ENCODE measurements at regions not wholly inside any gene's neighbourhood (a gene's known extent, or its start where the extent isn't known, plus 50 kb on each side); places are given as distances from the start of the nearest gene placed in this dataset.

DNA sequence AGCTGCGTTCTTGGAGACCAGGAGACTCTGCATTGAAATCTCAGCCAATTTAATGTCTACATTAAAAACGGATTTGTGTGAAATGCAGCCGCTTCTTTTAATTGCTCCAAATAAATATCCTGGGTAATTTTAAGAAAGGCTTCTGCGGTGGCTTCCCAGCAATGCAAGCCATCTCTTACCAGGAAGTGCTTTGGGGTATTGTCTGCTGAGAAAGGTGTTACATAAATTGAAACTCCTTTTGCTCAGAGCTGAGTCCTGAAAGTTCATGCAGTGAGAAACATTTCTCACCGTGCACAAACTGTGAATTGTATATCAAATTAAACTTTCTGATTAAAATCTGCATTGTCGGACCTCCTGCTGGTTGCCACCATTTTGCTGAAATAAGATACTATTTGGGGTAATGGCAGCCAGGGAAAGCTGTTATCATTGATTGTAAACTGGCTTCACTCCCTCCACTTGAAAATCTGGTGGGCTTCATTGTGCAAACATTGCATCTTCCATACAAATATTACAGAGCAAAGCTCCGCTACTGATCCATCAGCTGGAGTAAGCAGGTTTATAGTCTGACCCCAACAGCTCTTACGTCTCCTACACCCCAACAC is 59.5 kb downstream of the ZIC5 start:
- Histone ChIP-seq H3K4me1 (ENCODE audit: low read length) (peaks cover 10% of the 10 kb centered on the region), H4K20me1 (ENCODE audit: insufficient read depth, low read length) (no peaks in the 10 kb centered on the region), H3K4me2 (ENCODE audit: low read length) (no peak overlapping the region)

DNA sequence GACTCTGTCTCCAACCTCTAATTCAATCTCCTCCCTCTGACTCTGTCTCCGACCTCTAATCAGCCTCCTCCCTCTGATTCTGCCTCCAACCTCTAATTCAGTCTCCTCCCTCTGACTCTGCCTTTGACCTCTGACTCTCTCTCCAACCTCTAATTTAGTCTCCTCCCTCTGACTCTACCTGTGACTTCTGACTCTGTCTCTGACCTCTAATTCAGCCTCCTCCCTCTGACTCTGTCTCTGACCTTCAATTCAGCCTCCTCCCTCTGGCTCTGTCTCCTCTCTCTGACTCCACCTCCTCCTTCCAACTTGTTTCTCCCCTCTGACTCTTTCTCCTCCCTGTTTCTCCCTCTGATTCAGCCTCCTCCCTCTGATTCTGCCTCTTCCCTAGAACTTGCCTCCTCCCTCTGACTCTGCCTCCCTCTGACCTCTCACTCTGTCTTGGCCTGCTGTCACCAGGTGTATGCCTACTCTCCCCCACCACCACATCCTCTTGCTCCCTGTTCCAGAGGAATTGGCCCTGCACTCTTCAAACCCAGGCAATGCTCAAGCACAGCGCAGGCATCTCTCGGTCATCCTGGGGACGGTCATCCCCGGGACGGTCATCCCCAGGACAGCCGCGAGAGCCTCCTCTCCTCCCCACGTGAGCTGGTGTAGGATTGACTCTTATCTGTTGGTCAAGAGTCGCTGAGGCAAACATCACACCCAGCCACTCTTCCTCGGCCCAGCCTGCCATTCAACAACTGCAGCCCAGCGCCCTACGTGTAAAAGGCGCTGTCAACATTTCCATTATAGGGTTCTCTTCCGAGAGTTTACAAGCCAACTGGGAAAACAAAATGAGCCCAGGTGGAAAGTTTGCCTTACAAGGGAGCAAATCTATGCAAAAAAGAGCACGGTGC is 60.2 kb downstream of the ZIC5 start:
- no peak overlapping the region for H3K4me2 ChIP-seq (ENCODE audit: low read length)

More for the DNA sequence above, 59.5 kb downstream of the ZIC5 start:
- no peak overlapping the region for H2AFZ ChIP-seq (ENCODE audit: low read depth, low read length)
- TF ChIP-seq, protein P1, sequence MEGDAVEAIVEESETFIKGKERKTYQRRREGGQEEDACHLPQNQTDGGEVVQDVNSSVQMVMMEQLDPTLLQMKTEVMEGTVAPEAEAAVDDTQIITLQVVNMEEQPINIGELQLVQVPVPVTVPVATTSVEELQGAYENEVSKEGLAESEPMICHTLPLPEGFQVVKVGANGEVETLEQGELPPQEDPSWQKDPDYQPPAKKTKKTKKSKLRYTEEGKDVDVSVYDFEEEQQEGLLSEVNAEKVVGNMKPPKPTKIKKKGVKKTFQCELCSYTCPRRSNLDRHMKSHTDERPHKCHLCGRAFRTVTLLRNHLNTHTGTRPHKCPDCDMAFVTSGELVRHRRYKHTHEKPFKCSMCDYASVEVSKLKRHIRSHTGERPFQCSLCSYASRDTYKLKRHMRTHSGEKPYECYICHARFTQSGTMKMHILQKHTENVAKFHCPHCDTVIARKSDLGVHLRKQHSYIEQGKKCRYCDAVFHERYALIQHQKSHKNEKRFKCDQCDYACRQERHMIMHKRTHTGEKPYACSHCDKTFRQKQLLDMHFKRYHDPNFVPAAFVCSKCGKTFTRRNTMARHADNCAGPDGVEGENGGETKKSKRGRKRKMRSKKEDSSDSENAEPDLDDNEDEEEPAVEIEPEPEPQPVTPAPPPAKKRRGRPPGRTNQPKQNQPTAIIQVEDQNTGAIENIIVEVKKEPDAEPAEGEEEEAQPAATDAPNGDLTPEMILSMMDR (IDR thresholded peaks at IDR 0.05; ENCODE audit: low read depth, low read length), result no peak
- H3K27me3 ChIP-seq (ENCODE audit: low read depth, low read length), result peaks cover 43% of the 10 kb centered on the region
- no peak overlapping the region for H3K27ac ChIP-seq (ENCODE audit: low read length)
- H3K36me3 ChIP-seq (replicated peaks; ENCODE audit: low read depth, low read length), result no peaks in the 10 kb centered on the region
- H3K79me2 ChIP-seq (ENCODE audit: low read length), result no peaks in the 10 kb centered on the region
- no peaks in the 10 kb centered on the region for H3K9me3 ChIP-seq (ENCODE audit: insufficient read depth, low read length)
- H3K4me3 ChIP-seq (ENCODE audit: low read length), result no peak overlapping the region
- no peak overlapping the region for H3K9ac ChIP-seq (ENCODE audit: low read length)

DNA sequence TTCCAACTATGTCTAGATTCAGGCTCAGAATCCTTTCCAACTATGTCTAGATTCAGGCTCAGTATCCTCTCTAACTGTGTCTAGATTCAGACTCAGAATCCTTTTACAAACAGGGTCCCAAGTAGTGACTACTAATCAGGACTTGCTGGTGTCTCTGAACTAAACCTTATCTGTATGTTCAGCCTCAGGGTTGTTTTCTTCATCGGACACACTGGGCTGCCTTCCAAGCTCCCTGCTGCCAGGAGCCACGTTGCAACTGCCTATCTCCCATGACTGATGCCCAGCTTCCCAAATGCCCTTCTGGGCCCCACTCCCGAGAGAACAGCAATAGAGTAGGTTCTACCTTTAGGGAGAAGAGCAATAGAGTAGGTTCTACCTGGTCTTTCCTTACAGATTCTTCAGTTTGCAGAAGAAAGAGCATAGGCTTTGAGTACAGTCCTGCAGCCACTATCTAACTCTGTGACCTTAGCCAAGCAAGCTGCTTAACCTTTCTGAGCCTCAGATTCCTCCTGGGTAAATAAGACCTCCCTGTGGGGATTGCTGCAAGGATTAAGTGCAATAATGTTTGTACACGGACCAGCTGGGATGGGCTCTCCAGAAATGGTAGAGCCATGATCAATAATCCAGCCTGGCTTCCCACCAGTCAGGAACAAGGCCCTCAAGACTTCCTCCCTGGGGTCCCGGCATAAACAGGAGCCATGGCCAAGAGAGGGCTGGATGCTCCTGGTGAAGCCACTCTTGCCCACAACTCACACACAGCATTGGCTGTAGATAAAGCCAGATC is 61.5 kb downstream of the ZIC5 start:
- peaks cover 42% of the 10 kb centered on the region for H3K27me3 ChIP-seq (ENCODE audit: low read depth, low read length)

More for the DNA sequence above, 60.2 kb downstream of the ZIC5 start:
- H3K4me3 ChIP-seq (ENCODE audit: low read length), result no peak overlapping the region
- H3K4me1 ChIP-seq (ENCODE audit: low read length), result peaks cover 10% of the 10 kb centered on the region
- H3K9me3 ChIP-seq (ENCODE audit: insufficient read depth, low read length), result no peaks in the 10 kb centered on the region
- H3K79me2 ChIP-seq (ENCODE audit: low read length), result no peaks in the 10 kb centered on the region
- H3K36me3 ChIP-seq (replicated peaks; ENCODE audit: low read depth, low read length), result no peaks in the 10 kb centered on the region
- H3K27ac ChIP-seq (ENCODE audit: low read length), result no peak overlapping the region
- no peak for TF ChIP-seq EZH2phosphoT487 (IDR thresholded peaks at IDR 0.05; ENCODE audit: low read depth)
- TF ChIP-seq, protein P1 (IDR thresholded peaks at IDR 0.05; ENCODE audit: low read depth, low read length), result no peak
- peaks cover 43% of the 10 kb centered on the region for H3K27me3 ChIP-seq (ENCODE audit: low read depth, low read length)
- no peak overlapping the region for H2AFZ ChIP-seq (ENCODE audit: low read depth, low read length)
- H3K9ac ChIP-seq (ENCODE audit: low read length), result no peak overlapping the region
- no peaks in the 10 kb centered on the region for H4K20me1 ChIP-seq (ENCODE audit: insufficient read depth, low read length)

More for the DNA sequence above, 61.5 kb downstream of the ZIC5 start:
- Histone ChIP-seq H3K4me2 (ENCODE audit: low read length) (no peak overlapping the region), H3K27ac (ENCODE audit: low read length) (no peak overlapping the region), H3K4me3 (ENCODE audit: low read length) (no peak overlapping the region), H3K4me1 (ENCODE audit: low read length) (peaks cover 8% of the 10 kb centered on the region), H4K20me1 (ENCODE audit: insufficient read depth, low read length) (no peaks in the 10 kb centered on the region), H3K79me2 (ENCODE audit: low read length) (no peaks in the 10 kb centered on the region), H3K36me3 (replicated peaks; ENCODE audit: low read depth, low read length) (no peaks in the 10 kb centered on the region), H2AFZ (ENCODE audit: low read depth, low read length) (no peak overlapping the region), H3K9ac (ENCODE audit: low read length) (no peak overlapping the region), H3K9me3 (ENCODE audit: insufficient read depth, low read length) (no peaks in the 10 kb centered on the region)
- TF ChIP-seq EZH2phosphoT487 (IDR thresholded peaks at IDR 0.05; ENCODE audit: low read depth), result no peak
- TF ChIP-seq, protein P1 (IDR thresholded peaks at IDR 0.05; ENCODE audit: low read depth, low read length), result no peak
